Neural progenitor cell (in vitro differentiated cells): ENCODE measurements at regions not wholly inside any gene's neighbourhood (a gene's known extent, or its start where the extent isn't known, plus 50 kb on each side); places are given as distances from the start of the nearest gene placed in this dataset.

Experiments used
- EZH2 ChIP-seq: fragments of 200-600 bp; sonication (generic); IDR thresholded peaks from 2 replicates; pipeline ENCODE4 v1.6.1; 2017; ENCODE audit warnings: antibody characterized with exemption, mild to moderate bottlenecking, moderate library complexity
- TF ChIP-seq, protein P1 (sequence below): fragments of 200-600 bp; sonication (generic); IDR thresholded peaks from 2 replicates; pipeline ENCODE4 v1.5.1; 2017; ENCODE audit warnings: antibody characterized with exemption, mild to moderate bottlenecking

GRCh38 chr1:95518310-95518709 lies 284.3 kb downstream of the RWDD3 start:
- TF ChIP-seq, protein P1, sequence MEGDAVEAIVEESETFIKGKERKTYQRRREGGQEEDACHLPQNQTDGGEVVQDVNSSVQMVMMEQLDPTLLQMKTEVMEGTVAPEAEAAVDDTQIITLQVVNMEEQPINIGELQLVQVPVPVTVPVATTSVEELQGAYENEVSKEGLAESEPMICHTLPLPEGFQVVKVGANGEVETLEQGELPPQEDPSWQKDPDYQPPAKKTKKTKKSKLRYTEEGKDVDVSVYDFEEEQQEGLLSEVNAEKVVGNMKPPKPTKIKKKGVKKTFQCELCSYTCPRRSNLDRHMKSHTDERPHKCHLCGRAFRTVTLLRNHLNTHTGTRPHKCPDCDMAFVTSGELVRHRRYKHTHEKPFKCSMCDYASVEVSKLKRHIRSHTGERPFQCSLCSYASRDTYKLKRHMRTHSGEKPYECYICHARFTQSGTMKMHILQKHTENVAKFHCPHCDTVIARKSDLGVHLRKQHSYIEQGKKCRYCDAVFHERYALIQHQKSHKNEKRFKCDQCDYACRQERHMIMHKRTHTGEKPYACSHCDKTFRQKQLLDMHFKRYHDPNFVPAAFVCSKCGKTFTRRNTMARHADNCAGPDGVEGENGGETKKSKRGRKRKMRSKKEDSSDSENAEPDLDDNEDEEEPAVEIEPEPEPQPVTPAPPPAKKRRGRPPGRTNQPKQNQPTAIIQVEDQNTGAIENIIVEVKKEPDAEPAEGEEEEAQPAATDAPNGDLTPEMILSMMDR, result no peak
- TF ChIP-seq EZH2, result no peak
